Loucy (cell line): ENCODE measurements at regions not wholly inside any gene's neighbourhood (a gene's known extent, or its start where the extent isn't known, plus 50 kb on each side); places are given as distances from the start of the nearest gene placed in this dataset.
"Not testable (repeated sequence)": the region's sequence is repeated elsewhere in the genome, so short reads cannot be mapped to it uniquely, and the experiment has no call there.

Experiments
- H2AFZ ChIP-seq: fragments of 200-600 bp; sonication (generic); 2 replicates; pipeline ENCODE4 v1.6.0; 2016; ENCODE audit warnings: antibody characterized with exemption, mild to moderate bottlenecking, low read length, moderate library complexity
- H3F3A ChIP-seq: fragments of 200-600 bp; 2 replicates; pipeline ENCODE4 v1.6.0; 2016; ENCODE audit warnings: antibody characterized with exemption, low read depth, mild to moderate bottlenecking
- H3K27me3 ChIP-seq: fragments of 200-600 bp; sonication (generic); 2 replicates; pipeline ENCODE4 v1.6.1; 2014; ENCODE audit warnings: low read length, mild to moderate bottlenecking; ENCODE audit not compliant: insufficient read depth, poor library complexity, severe bottlenecking
- H3K36me3 ChIP-seq: fragments of 200-600 bp; sonication (generic); 2 replicates; pipeline ENCODE4 v1.6.1; 2016; ENCODE audit warnings: low read length; ENCODE audit not compliant: insufficient read depth
- H3K4me1 ChIP-seq: fragments of 200-600 bp; sonication (generic); 2 replicates; pipeline ENCODE4 v1.5.1; 2014; ENCODE audit warnings: low read length, mild to moderate bottlenecking; ENCODE audit not compliant: insufficient read depth, poor library complexity, severe bottlenecking
- H3K4me2 ChIP-seq: fragments of 200-600 bp; sonication (generic); 2 replicates; pipeline ENCODE4 v1.6.0; 2014; ENCODE audit warnings: antibody characterized with exemption, low read length, low read depth, mild to moderate bottlenecking; ENCODE audit not compliant: poor library complexity, severe bottlenecking
- H3K4me3 ChIP-seq: fragments of 200-600 bp; sonication (generic); 2 replicates; pipeline ENCODE4 v1.5.1; 2014; ENCODE audit warnings: low read length, mild to moderate bottlenecking, mixed read lengths; ENCODE audit not compliant: poor library complexity, severe bottlenecking
- H3K79me2 ChIP-seq: fragments of 200-600 bp; sonication (generic); 2 replicates; pipeline ENCODE4 v1.6.1; 2014; ENCODE audit warnings: low read length; ENCODE audit not compliant: insufficient read depth
- H3K9ac ChIP-seq: fragments of 200-600 bp; sonication (generic); 2 replicates; pipeline ENCODE4 v1.6.0; 2014; ENCODE audit warnings: mild to moderate bottlenecking, low read depth, low read length, moderate library complexity; ENCODE audit not compliant: poor library complexity, severe bottlenecking
- H3K9me2 ChIP-seq: fragments of 200-600 bp; sonication (generic); replicated peaks from 2 replicates; pipeline ENCODE4 v1.6.1; 2016; ENCODE audit warnings: low read depth, low read length, mixed read lengths
- H3K9me3 ChIP-seq: fragments of 200-600 bp; sonication (generic); 2 replicates; pipeline ENCODE4 v1.6.1; 2014; ENCODE audit warnings: mild to moderate bottlenecking, antibody characterized with exemption, low read length, low read depth; ENCODE audit not compliant: insufficient read depth
- H4K20me1 ChIP-seq: fragments of 200-600 bp; sonication (generic); 2 replicates; pipeline ENCODE4 v1.6.0; 2014; ENCODE audit warnings: antibody characterized with exemption, low read length, mild to moderate bottlenecking; ENCODE audit not compliant: insufficient read depth, poor library complexity, severe bottlenecking
- EZH2phosphoT487 ChIP-seq: fragments of 200-600 bp; IDR thresholded peaks from 2 replicates; pipeline ENCODE4 v1.6.1; 2018; ENCODE audit warnings: antibody characterized with exemption, mild to moderate bottlenecking, moderate library complexity, borderline replicate concordance
- TF ChIP-seq, protein P1 (sequence below): fragments of 200-600 bp; sonication (generic); conservative IDR thresholded peaks from 2 replicates; pipeline ENCODE4 v1.5.1; 2014; ENCODE audit warnings: mild to moderate bottlenecking, antibody characterized with exemption, low read length

DNA sequence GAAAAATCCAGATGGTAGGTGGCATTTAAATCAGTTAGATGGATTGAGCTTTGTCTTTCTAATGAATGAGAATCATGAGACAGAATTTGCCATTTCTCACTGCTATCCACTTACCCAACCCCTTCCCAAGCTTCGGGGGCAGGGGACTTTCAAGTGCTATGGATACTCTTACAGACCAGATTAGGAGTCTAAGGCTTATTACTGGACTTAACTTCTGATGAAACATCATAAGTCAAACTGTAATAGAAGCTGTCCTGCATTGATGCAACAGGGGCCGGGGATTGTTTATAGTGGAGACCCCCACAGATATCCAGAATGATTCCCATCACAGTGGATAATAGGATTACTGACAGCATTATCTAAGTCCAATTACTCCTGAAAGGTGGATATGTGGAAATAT lies 267.0 kb downstream of the NUF2 start:
- Histone ChIP-seq H3K4me1 (no peaks in the 10 kb centered on the region), H3K9me3 (no peaks in the 10 kb centered on the region), H3K4me3 (no peak overlapping the region), H4K20me1 (no peaks in the 10 kb centered on the region), H3F3A (no peaks in the 10 kb centered on the region), H3K9ac (no peak overlapping the region), H3K79me2 (no peaks in the 10 kb centered on the region), H3K27me3 (no peaks in the 10 kb centered on the region), H3K9me2 (no peaks in the 10 kb centered on the region), H3K4me2 (no peak overlapping the region), H3K36me3 (no peaks in the 10 kb centered on the region), H2AFZ (no peak overlapping the region)
- TF ChIP-seq, protein P1, sequence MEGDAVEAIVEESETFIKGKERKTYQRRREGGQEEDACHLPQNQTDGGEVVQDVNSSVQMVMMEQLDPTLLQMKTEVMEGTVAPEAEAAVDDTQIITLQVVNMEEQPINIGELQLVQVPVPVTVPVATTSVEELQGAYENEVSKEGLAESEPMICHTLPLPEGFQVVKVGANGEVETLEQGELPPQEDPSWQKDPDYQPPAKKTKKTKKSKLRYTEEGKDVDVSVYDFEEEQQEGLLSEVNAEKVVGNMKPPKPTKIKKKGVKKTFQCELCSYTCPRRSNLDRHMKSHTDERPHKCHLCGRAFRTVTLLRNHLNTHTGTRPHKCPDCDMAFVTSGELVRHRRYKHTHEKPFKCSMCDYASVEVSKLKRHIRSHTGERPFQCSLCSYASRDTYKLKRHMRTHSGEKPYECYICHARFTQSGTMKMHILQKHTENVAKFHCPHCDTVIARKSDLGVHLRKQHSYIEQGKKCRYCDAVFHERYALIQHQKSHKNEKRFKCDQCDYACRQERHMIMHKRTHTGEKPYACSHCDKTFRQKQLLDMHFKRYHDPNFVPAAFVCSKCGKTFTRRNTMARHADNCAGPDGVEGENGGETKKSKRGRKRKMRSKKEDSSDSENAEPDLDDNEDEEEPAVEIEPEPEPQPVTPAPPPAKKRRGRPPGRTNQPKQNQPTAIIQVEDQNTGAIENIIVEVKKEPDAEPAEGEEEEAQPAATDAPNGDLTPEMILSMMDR, result no peak
- TF ChIP-seq EZH2phosphoT487, result no peak

DNA sequence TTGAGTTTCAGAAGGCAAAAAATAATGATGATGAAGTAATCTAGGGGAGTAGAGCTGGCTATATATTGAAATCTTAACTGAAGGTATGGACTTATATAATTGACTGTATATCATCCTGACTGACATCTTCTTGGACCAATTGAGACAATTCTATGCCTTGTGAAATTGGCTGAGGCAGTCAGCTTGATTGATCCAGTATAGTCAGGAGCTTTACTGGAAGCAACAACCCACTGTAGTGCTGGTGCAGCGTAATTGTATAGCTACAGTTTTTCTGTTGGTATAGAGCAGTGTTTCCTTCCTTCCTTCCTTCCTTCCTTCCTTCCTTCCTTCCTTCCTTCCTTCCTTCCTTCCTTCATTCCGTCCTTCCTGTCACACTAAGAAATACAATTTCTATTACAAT lies 268.0 kb downstream of the NUF2 start:
- H3K9me2 ChIP-seq, result no peaks in the 10 kb centered on the region
- H3K9me3 ChIP-seq, result no peaks in the 10 kb centered on the region
- H2AFZ ChIP-seq, result no peak overlapping the region
- H3K36me3 ChIP-seq, result no peaks in the 10 kb centered on the region
- no peaks in the 10 kb centered on the region for H3K79me2 ChIP-seq
- H3F3A ChIP-seq, result no peaks in the 10 kb centered on the region
- no peaks in the 10 kb centered on the region for H3K4me1 ChIP-seq
- H3K4me2 ChIP-seq, result no peak overlapping the region
- no peak overlapping the region for H3K9ac ChIP-seq
- no peaks in the 10 kb centered on the region for H3K27me3 ChIP-seq
- TF ChIP-seq, protein P1, result no peak
- H4K20me1 ChIP-seq, result no peaks in the 10 kb centered on the region
- no peak overlapping the region for H3K4me3 ChIP-seq

DNA sequence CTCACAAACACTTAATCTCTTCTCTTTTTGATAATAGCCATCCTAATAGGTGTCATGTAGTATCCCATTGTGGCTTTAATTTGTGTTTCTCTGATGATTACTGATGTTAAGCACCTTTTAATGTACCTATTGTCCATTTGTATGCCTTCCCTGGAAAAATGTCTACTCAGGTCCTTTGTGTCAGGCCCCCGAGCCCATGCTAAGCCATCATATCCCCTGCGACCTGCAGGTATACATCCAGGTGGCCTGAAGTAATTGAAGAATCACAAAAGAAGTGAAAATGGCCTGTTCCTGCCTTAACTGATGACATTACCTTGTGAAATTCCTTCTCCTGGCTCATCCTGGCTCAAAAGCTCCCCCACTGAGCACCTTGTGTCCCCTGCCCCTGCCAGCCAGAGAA lies 269.4 kb downstream of the NUF2 start:
- H3F3A ChIP-seq, H4K20me1 ChIP-seq, H3K9me3 ChIP-seq, H2AFZ ChIP-seq, H3K79me2 ChIP-seq, H3K4me2 ChIP-seq, H3K9ac ChIP-seq, H3K4me3 ChIP-seq, H3K4me1 ChIP-seq, H3K36me3 ChIP-seq, H3K9me2 ChIP-seq, H3K27me3 ChIP-seq: not testable (repeated sequence)

DNA sequence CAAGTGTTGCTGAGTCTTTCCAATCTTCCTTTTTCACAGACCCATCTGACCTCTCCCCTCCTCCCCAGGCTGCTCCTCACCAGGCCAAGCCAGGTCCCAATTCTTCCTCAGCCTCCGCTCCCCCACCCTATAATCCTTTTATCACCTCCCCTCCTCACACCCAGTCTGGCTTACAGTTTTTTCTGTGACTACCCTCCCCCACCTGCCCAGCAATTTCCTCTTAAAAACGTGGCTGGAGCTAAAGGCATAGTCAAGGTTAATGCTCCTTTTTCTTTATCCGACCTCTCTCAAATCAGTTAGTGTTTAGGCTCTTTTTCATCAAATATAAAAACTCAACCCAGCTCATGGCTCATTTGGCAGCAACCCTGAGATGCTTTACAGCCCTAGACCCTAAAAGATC lies 270.9 kb downstream of the NUF2 start:
- not testable (repeated sequence) for H3K9ac ChIP-seq, H3K9me3 ChIP-seq

DNA sequence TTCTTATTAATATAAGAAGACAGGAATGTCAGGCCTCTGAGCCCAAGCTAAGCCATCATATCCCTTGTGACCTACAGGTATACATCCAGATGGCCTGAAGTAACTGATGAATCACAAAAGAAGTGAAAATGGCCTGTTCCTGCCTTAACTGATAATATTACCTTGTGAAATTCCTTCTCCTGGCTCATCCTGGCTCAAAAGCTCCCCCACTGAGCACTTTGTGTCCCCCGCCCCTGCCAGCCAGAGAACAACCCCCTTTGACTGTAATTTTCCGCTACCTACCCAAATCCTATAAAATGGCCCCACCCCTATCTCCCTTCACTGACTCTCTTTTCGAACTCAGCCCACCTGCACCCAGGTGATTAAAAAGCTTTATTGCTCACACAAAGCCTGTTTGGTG lies 274.4 kb downstream of the NUF2 start:
- H3K4me2 ChIP-seq, result peak overlapping the region; percentile 51
- not testable (repeated sequence) for H2AFZ ChIP-seq, H3K36me3 ChIP-seq, H3F3A ChIP-seq, H3K9me3 ChIP-seq, H3K27me3 ChIP-seq, H3K9ac ChIP-seq, H4K20me1 ChIP-seq, H3K79me2 ChIP-seq, H3K9me2 ChIP-seq
- peaks cover 18% of the 10 kb centered on the region for H3K4me1 ChIP-seq
- H3K4me3 ChIP-seq, result peak overlapping the region; percentile 41

More for the DNA sequence above, 270.9 kb downstream of the NUF2 start:
- not testable (repeated sequence) for H3K27me3 ChIP-seq, H3K79me2 ChIP-seq, H2AFZ ChIP-seq, H3K4me3 ChIP-seq, H3F3A ChIP-seq, H3K36me3 ChIP-seq, H4K20me1 ChIP-seq, H3K9me2 ChIP-seq, H3K4me2 ChIP-seq
- H3K4me1 ChIP-seq, result peaks cover 15% of the 10 kb centered on the region
